Neural cell (in vitro differentiated cells): ENCODE measurements at regions not wholly inside any gene's neighbourhood (a gene's known extent, or its start where the extent isn't known, plus 50 kb on each side); places are given as distances from the start of the nearest gene placed in this dataset.

Experiments used
- H2AFZ ChIP-seq: fragments of 200-600, 300-800 bp; sonication (generic), shearing (Covaris generic); 2 replicates; pipeline ENCODE4 v1.6.0; 2014; ENCODE audit warnings: low read depth, mild to moderate bottlenecking, antibody characterized with exemption, low read length, moderate library complexity
- H3F3A ChIP-seq: fragments of 200-600 bp; shearing (Covaris generic); 2 replicates; pipeline ENCODE4 v1.6.1; 2016; ENCODE audit warnings: mild to moderate bottlenecking, moderate library complexity, mixed read lengths, antibody characterized with exemption, low read length; ENCODE audit not compliant: insufficient read depth, poor library complexity, severe bottlenecking
- H3K27ac ChIP-seq: fragments of 200-600, 300-800 bp; sonication (generic), shearing (Covaris generic); 2 replicates; pipeline ENCODE4 v1.5.1; 2014; ENCODE audit warnings: mild to moderate bottlenecking, low read length, moderate library complexity
- H3K27me3 ChIP-seq: fragments of 300-800, 200-600 bp; sonication (generic), shearing (Covaris generic); 2 replicates; pipeline ENCODE4 v1.6.0; 2014; ENCODE audit warnings: mild to moderate bottlenecking, low read depth, low read length, moderate library complexity; ENCODE audit not compliant: insufficient read depth
- H3K36me3 ChIP-seq: fragments of 300-800, 200-600 bp; sonication (generic), shearing (Covaris generic); 2 replicates; pipeline ENCODE4 v1.5.1; 2014; ENCODE audit warnings: mild to moderate bottlenecking, antibody characterized with exemption, low read length, moderate library complexity; ENCODE audit not compliant: insufficient read depth
- H3K4me2 ChIP-seq: fragments of 300-800, 200-600 bp; sonication (generic), shearing (Covaris generic); 2 replicates; pipeline ENCODE4 v1.6.0; 2014; ENCODE audit warnings: mild to moderate bottlenecking, low read length
- H3K4me3 ChIP-seq: fragments of 300-800, 200-600 bp; sonication (generic), shearing (Covaris generic); 2 replicates; pipeline ENCODE4 v1.5.1; 2014; ENCODE audit warnings: mild to moderate bottlenecking, low read length, moderate library complexity
- H3K79me2 ChIP-seq: fragments of 200-600 bp; shearing (Covaris generic); replicated peaks from 2 replicates; pipeline ENCODE4 v1.6.0; 2014; ENCODE audit warnings: mild to moderate bottlenecking, low read length, moderate library complexity; ENCODE audit not compliant: insufficient read depth
- H3K9ac ChIP-seq: fragments of 300-800, 200-600 bp; sonication (generic), shearing (Covaris generic); 2 replicates; pipeline ENCODE4 v1.6.1; 2016; ENCODE audit warnings: mild to moderate bottlenecking, low read length, mixed read lengths
- H3K9me2 ChIP-seq: fragments of 200-600 bp; shearing (Covaris generic); 2 replicates; pipeline ENCODE4 v1.6.1; 2016; ENCODE audit warnings: mild to moderate bottlenecking, low read length, mixed read lengths; ENCODE audit not compliant: insufficient read depth
- H3K9me3 ChIP-seq: fragments of 200-600, 300-800 bp; sonication (generic), shearing (Covaris generic); 2 replicates; pipeline ENCODE4 v1.6.1; 2016; ENCODE audit warnings: mild to moderate bottlenecking, mixed run types, low read length, moderate library complexity, mixed read lengths
- H4K20me1 ChIP-seq: fragments of 200-600 bp; shearing (Covaris generic); 2 replicates; pipeline ENCODE4 v1.6.1; 2016; ENCODE audit warnings: mild to moderate bottlenecking, mixed run types; ENCODE audit not compliant: insufficient read depth
- EP300 ChIP-seq: fragments of 450-650 bp; conservative IDR thresholded peaks from 2 replicates; pipeline ENCODE4 v1.6.1; 2014; ENCODE audit warnings: antibody characterized with exemption, mild to moderate bottlenecking, moderate library complexity; ENCODE audit not compliant: poor library complexity, severe bottlenecking
- EZH2 ChIP-seq: fragments of 200-600, 300-800 bp; shearing (Covaris generic), sonication (generic); IDR thresholded peaks from 2 replicates; pipeline ENCODE4 v1.6.1; 2014; ENCODE audit warnings: antibody characterized with exemption, low read length, borderline replicate concordance, mild to moderate bottlenecking; ENCODE audit not compliant: insufficient read depth, poor library complexity, severe bottlenecking
- MXI1 ChIP-seq: fragments of 450-650 bp; conservative IDR thresholded peaks from 2 replicates; pipeline ENCODE4 v1.6.1; 2014; ENCODE audit warnings: antibody characterized with exemption, mild to moderate bottlenecking; ENCODE audit not compliant: poor library complexity, severe bottlenecking
- POLR2AphosphoS5 ChIP-seq: IDR thresholded peaks from 2 replicates; pipeline ENCODE4 v1.6.1; 2012
- RAD21 ChIP-seq: fragments of 450-650 bp; conservative IDR thresholded peaks from 2 replicates; pipeline ENCODE4 v1.6.1; 2014; ENCODE audit warnings: antibody characterized with exemption, mild to moderate bottlenecking, moderate library complexity
- SMC3 ChIP-seq: fragments of 450-650 bp; conservative IDR thresholded peaks from 2 replicates; pipeline ENCODE4 v1.6.1; 2014; ENCODE audit warnings: antibody characterized with exemption, mild to moderate bottlenecking, moderate library complexity; ENCODE audit not compliant: poor library complexity
- TAF1 ChIP-seq: IDR thresholded peaks from 2 replicates; pipeline ENCODE4 v1.6.1; 2012; ENCODE audit warnings: low read depth
- TF ChIP-seq, protein P1 (sequence below): IDR thresholded peaks from 2 replicates; pipeline ENCODE4 v1.6.1; 2012; ENCODE audit warnings: borderline replicate concordance
- TF ChIP-seq, protein P2 (sequence below): fragments of 450-650 bp; IDR thresholded peaks from 2 replicates; pipeline ENCODE4 v1.5.1; 2014; ENCODE audit warnings: antibody characterized with exemption, mild to moderate bottlenecking, moderate library complexity; ENCODE audit not compliant: poor library complexity, severe bottlenecking

DNA sequence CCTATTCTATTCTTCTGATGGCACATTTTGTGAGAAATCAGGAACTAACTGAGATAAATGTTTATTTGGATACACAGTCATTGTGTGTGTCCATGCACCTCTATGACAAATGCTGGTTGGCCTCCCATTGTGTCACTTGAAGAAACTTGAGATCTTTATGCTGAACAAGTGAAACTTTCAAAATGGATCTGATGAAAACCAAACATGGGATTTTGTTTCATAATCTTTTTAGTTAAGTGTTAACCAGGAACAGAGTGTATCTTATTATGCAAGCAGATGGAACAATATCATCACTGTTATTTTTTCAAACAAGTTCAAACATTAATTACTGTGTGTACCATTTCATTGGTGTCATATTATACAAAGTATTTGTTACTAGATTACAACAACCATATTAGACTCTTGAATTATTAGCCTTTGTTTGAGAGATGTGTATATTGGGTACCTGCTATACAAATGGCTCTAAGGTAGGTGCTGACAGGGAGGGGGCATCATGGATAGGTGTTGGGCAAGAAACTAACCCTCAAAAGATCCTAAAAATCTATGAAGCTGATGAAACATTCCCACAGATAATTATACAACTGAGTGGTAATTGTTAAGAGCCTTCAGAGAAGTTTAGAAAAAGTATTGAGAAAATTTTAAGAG lies 159.8 kb downstream of the PALM2AKAP2 start:
- H3K27me3 ChIP-seq, result no peaks in the 10 kb centered on the region
- H3F3A ChIP-seq, result no peaks in the 10 kb centered on the region
- H4K20me1 ChIP-seq, result no peaks in the 10 kb centered on the region
- no peak overlapping the region for H3K9ac ChIP-seq
- H2AFZ ChIP-seq, result no peak overlapping the region
- H3K4me3 ChIP-seq, result no peak overlapping the region
- H3K4me2 ChIP-seq, result no peak overlapping the region
- no peak overlapping the region for H3K27ac ChIP-seq
- H3K36me3 ChIP-seq, result no peaks in the 10 kb centered on the region
- no peaks in the 10 kb centered on the region for H3K9me2 ChIP-seq
- no peaks in the 10 kb centered on the region for H3K9me3 ChIP-seq
- TF ChIP-seq, protein P1, sequence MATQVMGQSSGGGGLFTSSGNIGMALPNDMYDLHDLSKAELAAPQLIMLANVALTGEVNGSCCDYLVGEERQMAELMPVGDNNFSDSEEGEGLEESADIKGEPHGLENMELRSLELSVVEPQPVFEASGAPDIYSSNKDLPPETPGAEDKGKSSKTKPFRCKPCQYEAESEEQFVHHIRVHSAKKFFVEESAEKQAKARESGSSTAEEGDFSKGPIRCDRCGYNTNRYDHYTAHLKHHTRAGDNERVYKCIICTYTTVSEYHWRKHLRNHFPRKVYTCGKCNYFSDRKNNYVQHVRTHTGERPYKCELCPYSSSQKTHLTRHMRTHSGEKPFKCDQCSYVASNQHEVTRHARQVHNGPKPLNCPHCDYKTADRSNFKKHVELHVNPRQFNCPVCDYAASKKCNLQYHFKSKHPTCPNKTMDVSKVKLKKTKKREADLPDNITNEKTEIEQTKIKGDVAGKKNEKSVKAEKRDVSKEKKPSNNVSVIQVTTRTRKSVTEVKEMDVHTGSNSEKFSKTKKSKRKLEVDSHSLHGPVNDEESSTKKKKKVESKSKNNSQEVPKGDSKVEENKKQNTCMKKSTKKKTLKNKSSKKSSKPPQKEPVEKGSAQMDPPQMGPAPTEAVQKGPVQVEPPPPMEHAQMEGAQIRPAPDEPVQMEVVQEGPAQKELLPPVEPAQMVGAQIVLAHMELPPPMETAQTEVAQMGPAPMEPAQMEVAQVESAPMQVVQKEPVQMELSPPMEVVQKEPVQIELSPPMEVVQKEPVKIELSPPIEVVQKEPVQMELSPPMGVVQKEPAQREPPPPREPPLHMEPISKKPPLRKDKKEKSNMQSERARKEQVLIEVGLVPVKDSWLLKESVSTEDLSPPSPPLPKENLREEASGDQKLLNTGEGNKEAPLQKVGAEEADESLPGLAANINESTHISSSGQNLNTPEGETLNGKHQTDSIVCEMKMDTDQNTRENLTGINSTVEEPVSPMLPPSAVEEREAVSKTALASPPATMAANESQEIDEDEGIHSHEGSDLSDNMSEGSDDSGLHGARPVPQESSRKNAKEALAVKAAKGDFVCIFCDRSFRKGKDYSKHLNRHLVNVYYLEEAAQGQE, result no peak
- TF ChIP-seq, protein P2, sequence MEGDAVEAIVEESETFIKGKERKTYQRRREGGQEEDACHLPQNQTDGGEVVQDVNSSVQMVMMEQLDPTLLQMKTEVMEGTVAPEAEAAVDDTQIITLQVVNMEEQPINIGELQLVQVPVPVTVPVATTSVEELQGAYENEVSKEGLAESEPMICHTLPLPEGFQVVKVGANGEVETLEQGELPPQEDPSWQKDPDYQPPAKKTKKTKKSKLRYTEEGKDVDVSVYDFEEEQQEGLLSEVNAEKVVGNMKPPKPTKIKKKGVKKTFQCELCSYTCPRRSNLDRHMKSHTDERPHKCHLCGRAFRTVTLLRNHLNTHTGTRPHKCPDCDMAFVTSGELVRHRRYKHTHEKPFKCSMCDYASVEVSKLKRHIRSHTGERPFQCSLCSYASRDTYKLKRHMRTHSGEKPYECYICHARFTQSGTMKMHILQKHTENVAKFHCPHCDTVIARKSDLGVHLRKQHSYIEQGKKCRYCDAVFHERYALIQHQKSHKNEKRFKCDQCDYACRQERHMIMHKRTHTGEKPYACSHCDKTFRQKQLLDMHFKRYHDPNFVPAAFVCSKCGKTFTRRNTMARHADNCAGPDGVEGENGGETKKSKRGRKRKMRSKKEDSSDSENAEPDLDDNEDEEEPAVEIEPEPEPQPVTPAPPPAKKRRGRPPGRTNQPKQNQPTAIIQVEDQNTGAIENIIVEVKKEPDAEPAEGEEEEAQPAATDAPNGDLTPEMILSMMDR, result no peak
- no peaks in the 10 kb centered on the region for H3K79me2 ChIP-seq

DNA sequence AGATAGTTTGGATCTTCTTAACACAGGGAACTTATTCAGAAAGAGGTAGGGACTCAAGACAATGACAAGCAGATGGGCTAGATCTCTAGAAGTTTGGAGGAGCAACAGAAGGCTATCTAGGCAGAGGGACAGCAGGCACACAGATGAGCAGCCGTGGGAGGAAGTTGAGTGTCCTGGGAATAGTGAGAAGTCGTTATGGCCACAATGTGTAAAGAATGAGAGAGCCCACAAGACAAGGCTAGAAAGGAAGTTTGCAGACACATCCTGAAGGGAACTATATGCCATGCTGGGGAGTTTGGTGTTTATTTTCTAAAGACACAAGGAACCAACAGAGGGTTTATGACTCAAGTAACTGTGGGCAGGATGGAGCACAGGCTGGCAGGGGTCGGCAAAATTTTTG lies 160.6 kb downstream of the PALM2AKAP2 start:
- H3K4me3 ChIP-seq, result no peak overlapping the region
- no peak overlapping the region for H3K27ac ChIP-seq
- H3K9me3 ChIP-seq, result no peaks in the 10 kb centered on the region
- no peak overlapping the region for H3K4me2 ChIP-seq
- no peaks in the 10 kb centered on the region for H4K20me1 ChIP-seq
- no peaks in the 10 kb centered on the region for H3K9me2 ChIP-seq
- H3F3A ChIP-seq, result no peaks in the 10 kb centered on the region
- H2AFZ ChIP-seq, result no peak overlapping the region
- no peak for TF ChIP-seq TAF1
- TF ChIP-seq, protein P1, result no peak
- no peak for TF ChIP-seq RAD21
- TF ChIP-seq SMC3, result no peak
- no peak for TF ChIP-seq MXI1
- no peak for TF ChIP-seq POLR2AphosphoS5
- TF ChIP-seq EP300, result no peak
- TF ChIP-seq, protein P2, result no peak
- TF ChIP-seq EZH2, result no peak
- H3K9ac ChIP-seq, result no peak overlapping the region
- no peaks in the 10 kb centered on the region for H3K36me3 ChIP-seq
- no peaks in the 10 kb centered on the region for H3K27me3 ChIP-seq
- no peaks in the 10 kb centered on the region for H3K79me2 ChIP-seq
